ENCODE measurements at regions not wholly inside any gene's neighbourhood (a gene's known extent, or its start where the extent isn't known, plus 50 kb on each side); places are given as distances from the start of the nearest gene placed in this dataset.

DNA sequence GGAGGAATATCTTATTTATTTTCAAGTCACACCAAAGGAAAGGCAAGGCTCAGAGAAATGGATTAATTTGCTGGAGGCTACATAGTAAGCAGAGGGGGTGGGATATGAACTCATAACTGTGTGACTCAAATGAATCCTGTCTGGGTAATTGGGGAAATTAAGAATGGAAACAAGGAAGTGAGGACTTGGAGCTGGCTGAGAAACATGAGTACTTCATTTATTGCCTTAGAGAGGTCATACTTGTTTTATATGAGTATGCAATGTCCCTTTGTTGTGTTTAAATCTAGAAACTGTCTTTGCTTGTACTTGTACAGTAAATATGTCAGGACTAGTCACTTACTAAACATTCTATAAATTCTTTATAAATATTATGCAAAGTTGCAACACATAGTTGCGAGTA lies 2166.7 kb upstream of the PIK3C3 start:
- no peak overlapping the region for H3K9ac ChIP-seq (replicated peaks in 1 of 4; ENCODE audit: extremely low read depth in 1 of 4, low read depth in 3 of 4, low read length in 3 of 4)
- H3K4me3 ChIP-seq (ENCODE audit: extremely low read depth in 1 of 4, insufficient read depth in 2 of 4, low read depth in 3 of 4, low read length in 4 of 4) = no peak overlapping the region
- no peak overlapping the region for H2AFZ ChIP-seq (ENCODE audit: low read length)
- POLR2A ChIA-PET (ENCODE audit: partially characterized antibody) = no interaction called here
- H3K18ac ChIP-seq (ENCODE audit: extremely low read depth, low read length) = no peak overlapping the region
- H3K27ac ChIP-seq (ENCODE audit: low read depth, low read length) = no peak overlapping the region
- DNase-seq (ENCODE audit: low read depth in 1 of 2, low spot score in 2 of 2) (no peak), FAIRE-seq (no peak)
- peak overlapping the region in 1 of 2 experiments; percentile 13; a peak in 1 of 4 replicates for H3K4me2 ChIP-seq (ENCODE audit: insufficient read depth in 1 of 2, low read depth in 2 of 2, low read length in 2 of 2)
- H3K23ac ChIP-seq (ENCODE audit: insufficient read length) = no peak overlapping the region
- no peak overlapping the region for H2AK5ac ChIP-seq (ENCODE audit: low read depth, low read length)
- H4K91ac ChIP-seq (replicated peaks; ENCODE audit: insufficient read length, low read length) = no peak overlapping the region
- peaks cover 0 to 70% of the 10 kb centered on the region in 2 experiments; a peak in 2 of 4 replicates for H3K79me2 ChIP-seq (ENCODE audit: control insufficient read depth in 1 of 2, insufficient read depth in 2 of 2, low read length in 2 of 2)
- no peak overlapping the region for H2BK20ac ChIP-seq (ENCODE audit: low read length)
- no peak overlapping the region for H4K8ac ChIP-seq (ENCODE audit: extremely low read depth, insufficient read depth, low read length)
- H4K5ac ChIP-seq (ENCODE audit: insufficient read length, low read depth, low read length) = no peak overlapping the region
- H3K23me2 ChIP-seq (ENCODE audit: low read depth, low read length) = no peaks in the 10 kb centered on the region; the same call in 1 of the 2 replicates
- no peaks in the 10 kb centered on the region for H3K79me1 ChIP-seq (ENCODE audit: low read depth, low read length)
- no peaks in the 10 kb centered on the region for H3K27me3 ChIP-seq (replicated peaks in 1 of 4; ENCODE audit: control insufficient read depth in 3 of 4, extremely low read depth in 1 of 4, insufficient read depth in 3 of 4, low read length in 3 of 4)
- H3K9me3 ChIP-seq (ENCODE audit: insufficient read depth in 2 of 2, low read depth in 1 of 2, low read length in 1 of 2) = no peaks in the 10 kb centered on the region
- no peaks in the 10 kb centered on the region for H4K20me1 ChIP-seq (replicated peaks in 1 of 2; ENCODE audit: control insufficient read depth in 1 of 2, insufficient read depth in 2 of 2, low read length in 2 of 2)
- CTCF ChIA-PET (ENCODE audit: partially characterized antibody) = no interaction called here
- TF ChIP-seq SP1 (IDR thresholded peaks at IDR 0.05; ENCODE audit: low read depth, low read length) = no peak
- no peak for TF ChIP-seq CTBP2 (IDR thresholded peaks at IDR 0.05; ENCODE audit: borderline replicate concordance, insufficient read depth, insufficient read length, low read length)
- TF ChIP-seq KDM4A (IDR thresholded peaks at IDR 0.05; ENCODE audit: low read depth, low read length, severe bottlenecking) = no peak
- no peak for TF ChIP-seq SIRT6 (IDR thresholded peaks at IDR 0.05; ENCODE audit: low read length)
- H3K4me1 ChIP-seq (replicated peaks in 1 of 4; ENCODE audit: control insufficient read depth in 3 of 4, insufficient read depth in 4 of 4, low read length in 3 of 4) = peaks cover 1 to 14% (median 3%) of the 10 kb centered on the region in 4 experiments; a peak in 3 of 7 replicates
- no peaks in the 10 kb centered on the region for H3K36me3 ChIP-seq (ENCODE audit: control insufficient read depth in 2 of 4, insufficient read depth in 4 of 4, low read length in 3 of 4)
- H2BK12ac ChIP-seq (ENCODE audit: low read depth, low read length) = no peak overlapping the region
- no peak overlapping the region for H2BK5ac ChIP-seq (ENCODE audit: low read depth, low read length)
- no peak overlapping the region for H3K56ac ChIP-seq (replicated peaks; ENCODE audit: insufficient read length, low read depth, low read length)
- no peak overlapping the region for H3K14ac ChIP-seq (ENCODE audit: insufficient read length)
- H2BK120ac ChIP-seq (replicated peaks; ENCODE audit: low read depth, low read length) = no peak overlapping the region
- no peak overlapping the region for H2BK15ac ChIP-seq (ENCODE audit: low read length)
- H3K4ac ChIP-seq (replicated peaks; ENCODE audit: insufficient read length, low read depth, low read length) = no peak overlapping the region
- WGBS, 2 experiments (ENCODE audit: extremely low coverage in 1 of 2, insufficient coverage in 1 of 2, insufficient read length in 1 of 2, insufficient replicate concordance in 2 of 2, low coverage in 1 of 2, low lambda C conversion rate in 2 of 2, missing lambda C conversion rate in 1 of 2) = 79% methylated on average over 1 of the region's 1 CpG; no CpG with 5 or more reads in 1 of the 2 experiments

All from H1 (cell line).